HEK293 (cell line): ENCODE measurements at regions not wholly inside any gene's neighbourhood (a gene's known extent, or its start where the extent isn't known, plus 50 kb on each side); places are given as distances from the start of the nearest gene placed in this dataset.

ENCODE experiments used
- CTCF ChIP-seq: fragments of 450-650 bp; formaldehyde crosslinking; IDR thresholded peaks from 2 replicates; pipeline ENCODE4 v1.5.1; 2016; ENCODE audit warnings: missing biosample characterization, missing genetic modification characterization
- ZBTB48 ChIP-seq: fragments of 450-650 bp; formaldehyde crosslinking; IDR thresholded peaks from 2 replicates; pipeline ENCODE4 v1.5.1; 2016; ENCODE audit warnings: missing biosample characterization, missing genetic modification characterization

- TF ChIP-seq ZBTB48 (tag by site-specific recombination) (no peak), CTCF (tag by site-specific recombination) (no peak)
Measured at GRCh38 chr5:33258553-33258952, 182.2 kb upstream of the TARS1 start.
